ENCODE measurements at regions not wholly inside any gene's neighbourhood (a gene's known extent, or its start where the extent isn't known, plus 50 kb on each side); places are given as distances from the start of the nearest gene placed in this dataset.

GRCh38 chr6:168182366-168182765 is 103.4 kb upstream of the FRMD1 start:
- TF ChIP-seq CTCF (IDR thresholded peaks at IDR 0.05), result no peak
- TF ChIP-seq POLR2A (IDR thresholded peaks at IDR 0.05), result no peak
